K562 (cell line): ENCODE measurements at regions not wholly inside any gene's neighbourhood (a gene's known extent, or its start where the extent isn't known, plus 50 kb on each side); places are given as distances from the start of the nearest gene placed in this dataset.
"Not testable (repeated sequence)": the region's sequence is repeated elsewhere in the genome, so short reads cannot be mapped to it uniquely, and the experiment has no call there.

Source experiments
- ATAC-seq: fragments of 200-7000 bp; cut with Tn5 transposase; 3 replicates; pipeline ENCODE4 v1.9.1; 2020; ENCODE audit warnings: moderate library complexity
- BruUV-seq: library from RNA; stranded (reverse); fragments of 400-500 nt; replicated peaks from 2 replicates; lab custom pipeline; 2021; lab: Mats Ljungman, UMichigan
- CTCF ChIA-PET: fragments of 300-600 bp; formaldehyde crosslinking; extraction: SDS; loops from one replicate; lab custom pipeline; 2021; ENCODE audit warnings: low intra/inter-chr PET ratio; lab: Yijun Ruan, JAX
- POLR2A ChIA-PET: fragments of 300-600, 350-650 bp; sonication (Branson Sonifier 250); formaldehyde crosslinking; extraction: SDS; loops from one replicate; lab custom pipeline; 2021; ENCODE audit warnings: antibody characterized with exemption, inconsistent platforms; lab: Yijun Ruan, JAX
- DNase-seq, 4 experiments: peaks; one replicate each; pipeline versions ENCODE4 v3.0.0 to v3.0.0-alpha.2; 2011 to 2018; ENCODE audit warnings: low spot score in 3 of 4, mixed read lengths in 3 of 4; ENCODE audit errors: extremely low read depth in 1 of 4
- FAIRE-seq: peaks from 2 replicates; lab custom pipeline; 2011; peaks lifted over from hg19 to GRCh38; lab: Jason Lieb, UNC
- H2AFZ ChIP-seq: 2 replicates; pipeline ENCODE4 v1.6.0; 2011; ENCODE audit warnings: low read depth, low read length, control low read depth, inconsistent platforms
- H3K27ac ChIP-seq: fragments of 200-600 bp; 3 replicates; pipeline ENCODE4 v1.8.0; 2011; ENCODE audit warnings: low read depth, mild to moderate bottlenecking, control low read depth, inconsistent platforms, low read length, moderate library complexity, mixed read lengths; ENCODE audit errors: extremely low read depth
- H3K27me3 ChIP-seq, 2 experiments: fragments of 300-600 bp in 1 of 2; 2 replicates in 1 of 2; 3 replicates in 1 of 2; pipeline versions ENCODE4 v1.6.0 to v1.8.0; 2011; ENCODE audit warnings: inconsistent platforms in 2 of 2, low read length in 2 of 2, mild to moderate bottlenecking in 1 of 2, mixed read lengths in 1 of 2, moderate library complexity in 1 of 2; ENCODE audit not compliant: control insufficient read depth in 2 of 2, insufficient read depth in 2 of 2
- H3K36me3 ChIP-seq: fragments of 300-600 bp; 3 replicates; pipeline ENCODE4 v1.8.0; 2011; ENCODE audit warnings: mild to moderate bottlenecking, low read length, inconsistent platforms; ENCODE audit not compliant: control insufficient read depth, insufficient read depth
- H3K4me1 ChIP-seq, 2 experiments: fragments of 200-600 bp in 1 of 2; replicated peaks in 1 of 2; 2 replicates in 1 of 2; 3 replicates in 1 of 2; pipeline versions ENCODE4 v1.5.1 to v1.8.0; 2011; ENCODE audit warnings: inconsistent platforms in 2 of 2, low read length in 2 of 2, mild to moderate bottlenecking in 1 of 2, mixed read lengths in 1 of 2, moderate library complexity in 1 of 2; ENCODE audit not compliant: control insufficient read depth in 2 of 2, insufficient read depth in 2 of 2
- H3K4me2 ChIP-seq: 2 replicates; pipeline ENCODE4 v1.6.1; 2011; ENCODE audit warnings: low read length, control low read depth, inconsistent platforms, mixed read lengths; ENCODE audit not compliant: insufficient read depth
- H3K4me3 ChIP-seq: fragments of 200-600 bp; sonication (generic), shearing (Covaris generic); 2 replicates; pipeline ENCODE4 v1.5.1; 2016; ENCODE audit warnings: control low read depth, inconsistent platforms
- H3K79me2 ChIP-seq: fragments of 200-600 bp; 3 replicates; pipeline ENCODE4 v1.8.0; 2011; ENCODE audit warnings: low read length, inconsistent platforms; ENCODE audit not compliant: control insufficient read depth, insufficient read depth
- H3K9ac ChIP-seq, 2 experiments: 2 replicates each; pipeline versions ENCODE4 v1.6.0 to v1.6.1; 2011; ENCODE audit warnings: low read depth in 2 of 2, low read length in 2 of 2, control low read depth in 1 of 2, inconsistent platforms in 1 of 2, mild to moderate bottlenecking in 1 of 2, mixed read lengths in 1 of 2; ENCODE audit not compliant: insufficient read depth in 1 of 2
- H3K9me1 ChIP-seq: one replicate; pipeline ENCODE4 v1.6.0; 2011; ENCODE audit warnings: inconsistent platforms, mild to moderate bottlenecking, low read length, moderate library complexity; ENCODE audit not compliant: control insufficient read depth, insufficient read depth
- H3K9me3 ChIP-seq: replicated peaks from 2 replicates; pipeline ENCODE4 v1.5.1; 2011; ENCODE audit warnings: low read depth, low read length, inconsistent platforms; ENCODE audit not compliant: control insufficient read depth, insufficient read depth
- H4K20me1 ChIP-seq: replicated peaks from 2 replicates; pipeline ENCODE4 v1.6.1; 2011; ENCODE audit warnings: low read length, inconsistent platforms, mixed read lengths; ENCODE audit not compliant: control insufficient read depth, insufficient read depth
- BCL6 ChIP-seq: fragments of 250-450 bp; sonication (Bioruptor Pico); IDR thresholded peaks from 2 replicates; pipeline ENCODE4 v1.4.0; 2020
- HMGXB4 ChIP-seq: sonication (generic); formaldehyde crosslinking; IDR thresholded peaks from 2 replicates; pipeline ENCODE4 v1.8.1; 2023; ENCODE audit warnings: mild to moderate bottlenecking, missing genetic modification reagents
- NUFIP1 ChIP-seq: fragments of 450-650 bp; IDR thresholded peaks from 2 replicates; pipeline ENCODE4 v1.6.1; 2018; ENCODE audit not compliant: partially characterized antibody
- TSC22D4 ChIP-seq: fragments of 450-650 bp; IDR thresholded peaks from 2 replicates; pipeline ENCODE4 v1.6.1; 2016; ENCODE audit warnings: missing genetic modification characterization, missing biosample characterization, control low read depth
- ZNF274 ChIP-seq: IDR thresholded peaks from 2 replicates; pipeline ENCODE4 v1.6.1; 2011; ENCODE audit warnings: low read depth, mild to moderate bottlenecking, low read length, moderate library complexity, borderline replicate concordance
- WGBS: fragments of 100-300 bp; shearing (Covaris generic); methylation state at CpG from one replicate; pipeline ENCODE4 v1.1.6; 2016; ENCODE audit warnings: low coverage, mixed read lengths; ENCODE audit not compliant: insufficient coverage; ENCODE audit errors: missing lambda C conversion rate; 5-methylcytosine and 5-hydroxymethylcytosine counted together
- in situ Hi-C: fragments of 300-500 bp; cut with MboI; formaldehyde crosslinking; loops from 4 replicates; pipeline ENCODE4 v1.15.0; 2018; ENCODE audit warnings: inconsistent platforms, mixed read lengths
- intact Hi-C: fragments of 100-400 bp; cut with micrococcal nuclease; formaldehyde crosslinking; loops from 2 replicates; pipeline ENCODE4 v1.14.2; 2022

DNA sequence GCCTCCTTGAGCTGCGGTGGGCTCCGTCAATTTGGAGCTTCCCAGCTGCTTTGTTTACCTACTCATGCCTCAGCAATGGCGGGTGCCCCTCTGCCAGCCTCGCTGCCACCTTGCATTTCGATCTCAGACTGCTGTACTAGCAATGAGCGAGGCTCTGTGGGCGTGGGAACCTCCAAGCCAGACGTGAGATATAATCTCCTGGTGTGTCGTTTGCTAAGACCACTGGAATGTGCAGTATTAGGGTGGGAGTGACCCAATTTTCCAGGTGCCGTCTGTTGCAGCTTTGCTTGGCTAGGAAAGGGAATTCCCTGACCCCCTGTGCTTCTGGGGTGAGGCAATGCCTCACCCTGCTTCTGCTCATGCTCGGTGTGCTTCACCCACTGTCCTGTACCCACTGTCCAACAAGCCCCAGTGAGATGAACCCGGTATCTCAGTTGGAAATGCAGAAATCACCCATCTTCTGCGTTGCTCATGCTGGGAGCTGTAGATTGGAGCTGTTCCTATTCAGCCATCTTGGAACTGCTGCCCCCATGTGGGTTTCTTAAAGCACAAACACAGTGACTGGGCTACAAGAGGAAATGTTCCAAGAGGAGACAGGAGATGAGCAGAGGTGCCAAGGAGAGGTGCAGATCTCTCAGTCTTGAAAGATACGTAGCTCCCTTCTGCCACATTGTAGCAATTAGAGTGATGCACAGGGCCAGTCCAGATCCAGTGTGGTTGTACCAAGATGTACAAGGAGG lies 193.0 kb upstream of the IGFBP7 start:
- Histone ChIP-seq H3K9ac (no peak overlapping the region), H3K79me2 (no peaks in the 10 kb centered on the region), H2AFZ (no peak overlapping the region), H3K36me3 (no peaks in the 10 kb centered on the region), H3K9me3 (no peaks in the 10 kb centered on the region), H3K4me3 (no peak overlapping the region), H3K9me1 (no peaks in the 10 kb centered on the region), H3K4me2 (no peak overlapping the region), H3K27ac (no peak overlapping the region), H3K4me1 (no peaks in the 10 kb centered on the region), H3K27me3 (no peaks in the 10 kb centered on the region)
- in situ Hi-C loops (no loop called here), intact Hi-C loops (no loop called here)
- 0% methylated on average over 14 of the region's 14 CpGs for WGBS
- DNase-seq (no peak), ATAC-seq (no peak), FAIRE-seq (no peak)
- no TSS peak for BruUV-seq
- TF ChIP-seq HMGXB4 (CRISPR knock-in tag) (no peak), ZNF274 (no peak), TSC22D4 (no peak), NUFIP1 (no peak), BCL6 (no peak)
- TF ChIP-seq, all 486 proteins: peak for 0
- CTCF ChIA-PET: no interaction called here
- POLR2A ChIA-PET: interaction anchor here (0.7 kb wide), 1 partner anchor 21 kb away, joined by 4 read pairs; no protein-coding TSS in a partner anchor
- no peaks in the 10 kb centered on the region for H4K20me1 ChIP-seq

GRCh38 chr4:57300300-57300699 lies 190.1 kb upstream of the IGFBP7 start:
- H3K27ac ChIP-seq, H3K9me3 ChIP-seq, BruUV-seq, H3K27me3 ChIP-seq, DNase-seq, intact Hi-C loops, POLR2A ChIA-PET, in situ Hi-C loops, ATAC-seq, H3K4me3 ChIP-seq, H3K9me1 ChIP-seq, H3K4me1 ChIP-seq, H3K9ac ChIP-seq, FAIRE-seq, H4K20me1 ChIP-seq, H3K4me2 ChIP-seq, CTCF ChIA-PET, H3K79me2 ChIP-seq, H3K36me3 ChIP-seq, H2AFZ ChIP-seq: not testable (repeated sequence)
- WGBS: 2% methylated on average over 18 of the region's 23 CpGs
